OCI-LY7 (cell line): ENCODE measurements at regions not wholly inside any gene's neighbourhood (a gene's known extent, or its start where the extent isn't known, plus 50 kb on each side); places are given as distances from the start of the nearest gene placed in this dataset.

Source experiments
- BruUV-seq: library from RNA; stranded (reverse); fragments of 400-500 nt; replicated peaks from 2 replicates; lab custom pipeline; 2021; lab: Mats Ljungman, UMichigan
- CTCF ChIA-PET: fragments of 300-600 bp; sonication (Branson Sonifier 250); formaldehyde crosslinking; loops from one replicate; lab custom pipeline; 2022; ENCODE audit warnings: antibody characterized with exemption; ENCODE audit not compliant: unreplicated experiment; lab: Charles Lee
- POLR2A ChIA-PET: fragments of 300-600 bp; sonication (Branson Sonifier 250); formaldehyde crosslinking; loops from one replicate; lab custom pipeline; 2022; ENCODE audit warnings: antibody characterized with exemption; lab: Charles Lee
- DNase-seq: peaks from one replicate; pipeline ENCODE4 v3.0.0-alpha.2; 2015; ENCODE audit warnings: low spot score
- H2AFZ ChIP-seq: fragments of 200-600 bp; sonication (generic), shearing (Covaris generic); 2 replicates; pipeline ENCODE4 v1.6.1; 2014; ENCODE audit warnings: mild to moderate bottlenecking, antibody characterized with exemption, low read length, moderate library complexity
- H3K27ac ChIP-seq: fragments of 200-600 bp; sonication (generic); 2 replicates; pipeline ENCODE4 v1.5.1; 2014; ENCODE audit warnings: mixed run types, low read depth, mild to moderate bottlenecking, moderate library complexity, low read length, inconsistent platforms; ENCODE audit not compliant: poor library complexity, severe bottlenecking
- H3K36me3 ChIP-seq: fragments of 200-600 bp; sonication (generic); 2 replicates; pipeline ENCODE4 v1.6.1; 2014; ENCODE audit warnings: mild to moderate bottlenecking, antibody characterized with exemption, low read length, moderate library complexity, mixed read lengths; ENCODE audit not compliant: insufficient read depth
- H3K4me1 ChIP-seq: fragments of 200-600 bp; sonication (generic); 2 replicates; pipeline ENCODE4 v1.5.1; 2014; ENCODE audit warnings: mild to moderate bottlenecking, low read length; ENCODE audit not compliant: insufficient read depth, poor library complexity, severe bottlenecking
- H3K4me2 ChIP-seq: fragments of 200-600 bp; sonication (generic); 2 replicates; pipeline ENCODE4 v1.6.1; 2014; ENCODE audit warnings: mild to moderate bottlenecking, low read length
- H3K4me3 ChIP-seq: fragments of 200-600 bp; sonication (generic); 2 replicates; pipeline ENCODE4 v1.5.1; 2014; ENCODE audit warnings: mild to moderate bottlenecking, low read depth, low read length; ENCODE audit not compliant: poor library complexity, severe bottlenecking
- H3K79me2 ChIP-seq: fragments of 200-600 bp; sonication (generic); 2 replicates; pipeline ENCODE4 v1.6.1; 2016; ENCODE audit warnings: low read depth, mild to moderate bottlenecking, low read length, moderate library complexity, mixed read lengths; ENCODE audit not compliant: insufficient read depth
- H3K9me2 ChIP-seq: fragments of 200-600 bp; sonication (generic); 2 replicates; pipeline ENCODE4 v1.6.1; 2016; ENCODE audit warnings: mild to moderate bottlenecking, low read length, mixed read lengths; ENCODE audit not compliant: insufficient read depth
- H3K9me3 ChIP-seq: fragments of 200-600 bp; sonication (generic); 2 replicates; pipeline ENCODE4 v1.6.1; 2014; ENCODE audit warnings: mild to moderate bottlenecking, mixed run types, low read length, mixed read lengths
- H4K20me1 ChIP-seq: fragments of 200-600 bp; sonication (generic); 2 replicates; pipeline ENCODE4 v1.6.1; 2014; ENCODE audit warnings: mild to moderate bottlenecking, antibody characterized with exemption, low read length, moderate library complexity, mixed read lengths; ENCODE audit not compliant: insufficient read depth
- EZH2phosphoT487 ChIP-seq: fragments of 200-600 bp; sonication (generic); IDR thresholded peaks from 2 replicates; pipeline ENCODE4 v1.6.1; 2018; ENCODE audit warnings: low read depth, borderline replicate concordance, mild to moderate bottlenecking, mixed run types, antibody characterized with exemption, low read length, moderate library complexity, mixed read lengths
- intact Hi-C: fragments of 100-400 bp; cut with micrococcal nuclease; formaldehyde crosslinking; loops from one replicate; pipeline ENCODE4 v1.10.0; 2022; ENCODE audit not compliant: unreplicated experiment
- TF ChIP-seq, protein P1 (sequence below): fragments of 200-600 bp; sonication (generic); conservative IDR thresholded peaks from 2 replicates; pipeline ENCODE4 v1.5.1; 2014; ENCODE audit warnings: mild to moderate bottlenecking, antibody characterized with exemption, low read length, moderate library complexity, mixed read lengths

DNA sequence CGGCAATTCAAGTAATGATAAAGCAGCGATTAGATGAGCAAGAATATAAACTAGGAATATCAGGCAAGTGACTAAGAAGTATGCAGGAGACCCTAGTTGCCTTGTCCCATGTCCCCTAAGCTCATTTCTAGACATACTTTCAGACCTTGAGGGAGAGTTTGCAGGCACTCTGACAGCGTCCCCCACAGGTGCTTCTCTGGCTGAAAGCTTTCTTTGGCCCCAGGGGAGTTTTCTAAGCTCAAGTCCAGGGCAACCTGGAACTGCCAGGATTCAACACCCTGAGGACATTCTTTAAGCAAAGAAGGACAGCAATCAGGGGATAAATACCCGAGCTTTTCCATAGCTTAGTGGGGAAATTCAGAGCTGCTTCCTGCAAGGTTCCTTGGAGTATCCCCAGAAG, 308.1 kb upstream of the CHST9 start:
- H3K27ac ChIP-seq = no peak overlapping the region
- ChIA-PET CTCF (no interaction called here), POLR2A (no interaction called here)
- intact Hi-C loops = no loop called here
- no peaks in the 10 kb centered on the region for H3K79me2 ChIP-seq
- H3K4me3 ChIP-seq = no peak overlapping the region
- TF ChIP-seq, protein P1, sequence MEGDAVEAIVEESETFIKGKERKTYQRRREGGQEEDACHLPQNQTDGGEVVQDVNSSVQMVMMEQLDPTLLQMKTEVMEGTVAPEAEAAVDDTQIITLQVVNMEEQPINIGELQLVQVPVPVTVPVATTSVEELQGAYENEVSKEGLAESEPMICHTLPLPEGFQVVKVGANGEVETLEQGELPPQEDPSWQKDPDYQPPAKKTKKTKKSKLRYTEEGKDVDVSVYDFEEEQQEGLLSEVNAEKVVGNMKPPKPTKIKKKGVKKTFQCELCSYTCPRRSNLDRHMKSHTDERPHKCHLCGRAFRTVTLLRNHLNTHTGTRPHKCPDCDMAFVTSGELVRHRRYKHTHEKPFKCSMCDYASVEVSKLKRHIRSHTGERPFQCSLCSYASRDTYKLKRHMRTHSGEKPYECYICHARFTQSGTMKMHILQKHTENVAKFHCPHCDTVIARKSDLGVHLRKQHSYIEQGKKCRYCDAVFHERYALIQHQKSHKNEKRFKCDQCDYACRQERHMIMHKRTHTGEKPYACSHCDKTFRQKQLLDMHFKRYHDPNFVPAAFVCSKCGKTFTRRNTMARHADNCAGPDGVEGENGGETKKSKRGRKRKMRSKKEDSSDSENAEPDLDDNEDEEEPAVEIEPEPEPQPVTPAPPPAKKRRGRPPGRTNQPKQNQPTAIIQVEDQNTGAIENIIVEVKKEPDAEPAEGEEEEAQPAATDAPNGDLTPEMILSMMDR = no peak
- TF ChIP-seq EZH2phosphoT487 = no peak
- H4K20me1 ChIP-seq = no peaks in the 10 kb centered on the region
- H2AFZ ChIP-seq = no peak overlapping the region
- no peaks in the 10 kb centered on the region for H3K9me3 ChIP-seq
- no peaks in the 10 kb centered on the region for H3K4me1 ChIP-seq
- BruUV-seq = no TSS peak
- H3K36me3 ChIP-seq = no peaks in the 10 kb centered on the region
- DNase-seq = no peak
- no peaks in the 10 kb centered on the region for H3K9me2 ChIP-seq
- H3K4me2 ChIP-seq = no peak overlapping the region

DNA sequence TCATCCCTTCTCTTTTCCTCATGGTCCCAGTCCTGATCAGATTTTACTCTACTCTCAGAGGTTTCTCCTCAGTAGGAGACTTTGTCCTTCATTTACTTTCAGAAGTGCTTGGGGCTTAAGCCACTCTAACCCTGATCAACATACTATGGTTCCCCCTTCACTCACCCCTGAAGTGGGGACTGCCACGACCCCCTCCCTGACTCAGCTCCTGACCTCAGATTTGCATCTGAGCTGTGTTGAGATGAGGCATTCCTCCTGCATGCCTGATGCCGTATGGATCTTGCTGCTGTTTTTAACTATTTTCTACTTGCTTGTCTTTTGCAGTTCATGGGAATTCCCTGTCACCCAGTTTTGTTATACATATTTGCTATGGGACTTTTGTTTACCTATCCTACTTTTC, 306.7 kb upstream of the CHST9 start:
- Histone ChIP-seq H3K4me3 (no peak overlapping the region), H3K27ac (no peak overlapping the region), H4K20me1 (no peaks in the 10 kb centered on the region), H3K36me3 (no peaks in the 10 kb centered on the region), H3K79me2 (no peaks in the 10 kb centered on the region), H3K4me1 (no peaks in the 10 kb centered on the region), H3K9me3 (no peaks in the 10 kb centered on the region), H3K9me2 (no peaks in the 10 kb centered on the region), H3K4me2 (no peak overlapping the region), H2AFZ (no peak overlapping the region)
- no TSS peak for BruUV-seq
- TF ChIP-seq EZH2phosphoT487 = no peak
- TF ChIP-seq, protein P1 = no peak
- ChIA-PET CTCF (no interaction called here), POLR2A (interaction anchor here (0.7 to 0.8 kb wide), 2 partner anchors 52 to 103 kb away, joined by 3 to 4 read pairs; no protein-coding TSS in a partner anchor)
- DNase-seq = no peak
- intact Hi-C loops = no loop called here

DNA sequence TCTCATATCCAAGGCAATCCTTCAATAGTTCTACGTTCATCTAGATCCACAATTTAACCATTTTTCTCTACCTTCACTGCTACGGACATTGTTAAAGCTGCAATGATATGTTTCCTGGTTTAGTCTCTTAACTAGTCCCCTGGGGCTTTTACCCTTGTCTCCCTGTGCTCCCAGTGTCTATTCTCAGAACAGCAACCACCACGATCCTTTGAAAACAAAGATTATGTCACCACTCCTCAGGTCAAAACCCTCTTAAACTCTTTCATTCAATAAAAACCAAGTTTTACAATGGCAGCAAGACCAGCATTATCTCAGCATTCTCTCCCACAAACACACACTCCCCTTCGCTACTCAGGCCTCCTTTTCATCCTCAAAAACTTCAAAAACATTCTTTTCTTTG, 298.2 kb upstream of the CHST9 start:
- H3K4me1 ChIP-seq = no peaks in the 10 kb centered on the region
- no peak overlapping the region for H3K4me2 ChIP-seq
- BruUV-seq = no TSS peak
- no peaks in the 10 kb centered on the region for H4K20me1 ChIP-seq
- TF ChIP-seq, protein P1 = no peak
- CTCF ChIA-PET = no interaction called here
- no peak overlapping the region for H3K4me3 ChIP-seq
- no peaks in the 10 kb centered on the region for H3K9me2 ChIP-seq
- no peaks in the 10 kb centered on the region for H3K9me3 ChIP-seq
- H2AFZ ChIP-seq = no peak overlapping the region
- DNase-seq = no peak
- POLR2A ChIA-PET = interaction anchor here (0.7 kb wide), 1 partner anchor 65 kb away, joined by 3 read pairs; no protein-coding TSS in a partner anchor
- no peak overlapping the region for H3K27ac ChIP-seq
- intact Hi-C loops = no loop called here
- no peaks in the 10 kb centered on the region for H3K36me3 ChIP-seq
- no peaks in the 10 kb centered on the region for H3K79me2 ChIP-seq
